ENCODE measurements at regions not wholly inside any gene's neighbourhood (a gene's known extent, or its start where the extent isn't known, plus 50 kb on each side); places are given as distances from the start of the nearest gene placed in this dataset.

- DNase-seq (ENCODE audit: low spot score) = no peak
These were observed 79.5 kb upstream of the SLC27A6 start for GRCh38 chr5:128885649-128886255.

- DNase-seq (ENCODE audit: low spot score) = no peak
These were observed 70.2 kb upstream of the SLC27A6 start for GRCh38 chr5:128895122-128895521.

GRCh38 chr5:128896675-128897074, 68.6 kb upstream of the SLC27A6 start:
- no peak for DNase-seq (ENCODE audit: low spot score)

GRCh38 chr5:128903550-128903949, 61.7 kb upstream of the SLC27A6 start:
- no peak for DNase-seq (ENCODE audit: low spot score)

- no peak for DNase-seq (ENCODE audit: low spot score)
These were observed 60.3 kb upstream of the SLC27A6 start for GRCh38 chr5:128904805-128905567.

GRCh38 chr5:128905568-128906110, 59.6 kb upstream of the SLC27A6 start:
- DNase-seq (ENCODE audit: low spot score) = peak; percentile 58

GRCh38 chr5:128913551-128913950, 51.7 kb upstream of the SLC27A6 start:
- no peak for DNase-seq (ENCODE audit: low spot score)
